Heart left ventricle (tissue), 16 donors: ENCODE measurements at regions not wholly inside any gene's neighbourhood (a gene's known extent, or its start where the extent isn't known, plus 50 kb on each side); places are given as distances from the start of the nearest gene placed in this dataset.
A peak's percentile ranks its signal among the peaks of the same experiment; 100 is the strongest.

Source experiments
- ATAC-seq, 4 donors: fragments of 200-7000 bp; cut with Tn5 transposase; one replicate each; pipeline ENCODE4 v1.9.1; 2020 to 2022; ENCODE audit warnings: moderate library complexity in 4 of 4, mild to moderate bottlenecking in 3 of 4, moderate number of reproducible peaks in 1 of 4
- DNase-seq, 5 donors: peaks; one replicate each; pipeline ENCODE4 v3.0.0-alpha.2; 2020
- H3K27ac ChIP-seq, 12 donors: fragments of 200-600 bp; sonication (generic) in 4 of 12; one replicate each; pipeline versions ENCODE4 v1.5.0 to v1.8.0; 2016 to 2022; ENCODE audit warnings: mild to moderate bottlenecking in 2 of 12
- H3K27me3 ChIP-seq, 9 donors: fragments of 200-600 bp; sonication (generic) in 2 of 9; one replicate each; pipeline versions ENCODE4 v1.5.1 to v1.8.0; 2016 to 2022; ENCODE audit warnings: mild to moderate bottlenecking in 3 of 9
- H3K36me3 ChIP-seq, 9 donors: fragments of 200-600 bp; sonication (generic) in 2 of 9; one replicate each; pipeline versions ENCODE4 v1.5.0 to v1.8.0; 2018 to 2022; ENCODE audit warnings: mild to moderate bottlenecking in 2 of 9
- H3K4me1 ChIP-seq, 12 donors: fragments of 200-600 bp; sonication (generic) in 4 of 12; one replicate each; pipeline versions ENCODE4 v1.5.0 to v1.8.0; 2016 to 2022; ENCODE audit warnings: mild to moderate bottlenecking in 3 of 12
- H3K4me3 ChIP-seq, 12 donors: fragments of 200-600 bp; sonication (generic) in 4 of 12; one replicate each; pipeline versions ENCODE4 v1.5.0 to v1.8.0; 2017 to 2022; ENCODE audit warnings: mild to moderate bottlenecking in 9 of 12, moderate library complexity in 4 of 12
- H3K9me3 ChIP-seq, 12 donors: fragments of 200-600 bp; sonication (generic) in 4 of 12; one replicate each; pipeline versions ENCODE4 v1.5.0 to v1.8.0; 2016 to 2022; ENCODE audit warnings: mild to moderate bottlenecking in 1 of 12
- CTCF ChIP-seq, 12 donors: fragments of 200-600 bp; sonication (generic) in 4 of 12; IDR thresholded peaks; one replicate each; pipeline versions ENCODE4 v1.5.0 to v1.8.0; 2018 to 2022; ENCODE audit warnings: antibody characterized with exemption in 12 of 12, mild to moderate bottlenecking in 5 of 12
- POLR2A ChIP-seq, 2 donors: fragments of 450-650 bp; IDR thresholded peaks; one replicate each; pipeline ENCODE4 v1.6.1; 2017; ENCODE audit warnings: antibody characterized with exemption in 2 of 2, mild to moderate bottlenecking in 2 of 2, moderate library complexity in 2 of 2
- WGBS, 4 donors: extraction: QIAGEN DNeasy Blood & Tissue Kit in 2 of 4; methylation state at CpG; one replicate each; pipeline versions ENCODE4 v1.1.5 to v1.1.7; 2013 to 2018; 5-methylcytosine and 5-hydroxymethylcytosine counted together
- intact Hi-C, 10 donors: fragments of 100-400 bp; cut with DNase I; formaldehyde crosslinking; loops; one replicate each; pipeline versions ENCODE4 v1.11.1 to v1.14.2; 2022
- donor health status: ischemic (EF 13 %, LVEDD 7.1; RV severe dilation, severe dysfunction).
- donor health status: healthy with polysubstance abuse.
- donor health status: DM: no; HTN: yes; CAD: no.
- donor health status: DM: no; HTN: no; CAD: no.
- donor health status: ischemic (EF 25% LVEDD 6.9; RV normal size, moderate dysfunction).
- donor health status: ischemic (EF 25% LVEDD 5.7; RV mildly dilated, moderate dysfunction).
- donor health status: healthy.
- donor health status: DM: yes; HTN: yes; CAD: no.
- donor health status: ischemic (EF 35%, LVEDD 5.7; RV mildly dilated, moderate dysfunction).
- donor health status: nonischemic (EF 11% LVEDD 7.7; RV severe dilation, severe dysfunction).
- donor health status: DM: yes; HTN: yes; CAD: no.
- donor health status: PGD.
- donor health status: ischemic (EF 29% LVEDD 5.4; RV normal size, mild dysfunction).
- donor health status: nonischemic (EF 23%, LVEDD 6.1; RV moderate dilation, normal function).

- no peak for DNase-seq
- Histone ChIP-seq H3K36me3 (no peaks in the 10 kb centered on the region), H3K27ac (peak overlapping the region in 1 of 12 donors; percentile 51), H3K27me3 (peaks cover 0 to 4% (median 0%) of the 10 kb centered on the region in 9 donors), H3K9me3 (no peaks in the 10 kb centered on the region), H3K4me1 (peaks cover 0 to 52% (median 0%) of the 10 kb centered on the region in 12 donors), H3K4me3 (no peak overlapping the region)
- no peak for ATAC-seq
- WGBS, 4 donors = 75 to 83% (median 78%) methylated on average over 3 of the region's 3 CpGs
- TF ChIP-seq CTCF (IDR thresholded peaks at IDR 0.05) = no peak
- intact Hi-C loops = no loop called here
Measured at GRCh38 chr12:107373238-107373809, 280.0 kb upstream of the CRY1 start.

- TF ChIP-seq POLR2A (IDR thresholded peaks at IDR 0.05) (no peak), CTCF (IDR thresholded peaks at IDR 0.05) (no peak)
- peak overlapping the region in 1 of 12 donors; percentile 37 for H3K27ac ChIP-seq
- H3K27me3 ChIP-seq = peaks cover 0 to 3% (median 0%) of the 10 kb centered on the region in 9 donors
- no peaks in the 10 kb centered on the region for H3K36me3 ChIP-seq
- no peak overlapping the region for H3K4me3 ChIP-seq
- no peaks in the 10 kb centered on the region for H3K9me3 ChIP-seq
- no peak for DNase-seq
- WGBS, 4 donors = 36 to 43% (median 40%) methylated on average over 10 of the region's 10 CpGs
- ATAC-seq = no peak
- H3K4me1 ChIP-seq = peaks cover 0 to 47% (median 0%) of the 10 kb centered on the region in 12 donors
- intact Hi-C loops = no loop called here
Measured at GRCh38 chr12:107374161-107374840, 281.0 kb upstream of the CRY1 start.

GRCh38 chr12:107375231-107375630, 281.9 kb upstream of the CRY1 start:
- Histone ChIP-seq H3K27me3 (peaks cover 0 to 3% (median 0%) of the 10 kb centered on the region in 9 donors), H3K36me3 (no peaks in the 10 kb centered on the region), H3K27ac (no peak overlapping the region), H3K4me1 (peaks cover 0 to 39% (median 0%) of the 10 kb centered on the region in 12 donors), H3K9me3 (no peaks in the 10 kb centered on the region), H3K4me3 (no peak overlapping the region)
- intact Hi-C loops = no loop called here
- TF ChIP-seq POLR2A (IDR thresholded peaks at IDR 0.05) = no peak
- TF ChIP-seq CTCF (IDR thresholded peaks at IDR 0.05) = no peak
- DNase-seq = no peak
- ATAC-seq = no peak
- WGBS, 4 donors = 85 to 95% (median 94%) methylated on average over 8 of the region's 8 CpGs

- Histone ChIP-seq H3K27ac (no peak overlapping the region), H3K9me3 (no peaks in the 10 kb centered on the region), H3K4me1 (peaks cover 0 to 20% (median 0%) of the 10 kb centered on the region in 12 donors), H3K4me3 (no peak overlapping the region), H3K36me3 (no peaks in the 10 kb centered on the region), H3K27me3 (no peaks in the 10 kb centered on the region)
- TF ChIP-seq POLR2A (IDR thresholded peaks at IDR 0.05) (no peak), CTCF (IDR thresholded peaks at IDR 0.05) (no peak)
- intact Hi-C loops = no loop called here
- DNase-seq (no peak), ATAC-seq (no peak)
- WGBS, 4 donors = 81 to 90% (median 88%) methylated on average over 6 of the region's 6 CpGs
Measured at GRCh38 chr12:107377596-107378385, 284.4 kb upstream of the CRY1 start.
